NCI-H82 treated with DMSO at 0.1 percent for 48 hours (cell line): ENCODE measurements at regions not wholly inside any gene's neighbourhood (a gene's known extent, or its start where the extent isn't known, plus 50 kb on each side); places are given as distances from the start of the nearest gene placed in this dataset.

Experiments used
- DNase-seq: peaks from one replicate; lab custom pipeline; 2025; ENCODE audit not compliant: unreplicated experiment; lab: John Stamatoyannopoulos, UW

GRCh38 chr6:112701201-112701600 is 354.1 kb downstream of the RFPL4B start:
- DNase-seq = no peak

- no peak for DNase-seq
Measured at GRCh38 chr6:112710710-112711109, 363.6 kb downstream of the RFPL4B start.

- no peak for DNase-seq
Measured at GRCh38 chr6:112713402-112713801, 366.3 kb downstream of the RFPL4B start.

GRCh38 chr6:112717401-112717800 is 370.3 kb downstream of the RFPL4B start:
- DNase-seq = no peak

GRCh38 chr6:112717856-112718255 is 370.7 kb downstream of the RFPL4B start:
- no peak for DNase-seq

GRCh38 chr6:112725541-112726085 is 378.5 kb downstream of the RFPL4B start:
- no peak for DNase-seq

- no peak for DNase-seq
Measured at GRCh38 chr6:112735129-112735528, 388.0 kb downstream of the RFPL4B start.

- no peak for DNase-seq
Measured at GRCh38 chr6:112739766-112740165, 392.6 kb downstream of the RFPL4B start.

GRCh38 chr6:112743323-112743722 is 396.2 kb downstream of the RFPL4B start:
- no peak for DNase-seq

GRCh38 chr6:112744827-112745226 is 397.7 kb downstream of the RFPL4B start:
- DNase-seq = no peak

GRCh38 chr6:112745765-112746164 is 398.6 kb downstream of the RFPL4B start:
- DNase-seq = no peak

- DNase-seq = no peak
Measured at GRCh38 chr6:112749673-112750072, 402.5 kb downstream of the RFPL4B start.

GRCh38 chr6:112752305-112752704 is 405.2 kb downstream of the RFPL4B start:
- DNase-seq = no peak

- DNase-seq = no peak
Measured at GRCh38 chr6:112752791-112753190, 405.7 kb downstream of the RFPL4B start.

GRCh38 chr6:112760831-112761230 is 413.7 kb downstream of the RFPL4B start:
- no peak for DNase-seq

GRCh38 chr6:112761740-112762139 is 414.6 kb downstream of the RFPL4B start:
- no peak for DNase-seq

GRCh38 chr6:112764377-112764776 is 417.2 kb downstream of the RFPL4B start:
- no peak for DNase-seq

GRCh38 chr6:112770308-112770707 is 423.2 kb downstream of the RFPL4B start:
- DNase-seq = no peak

GRCh38 chr6:112773187-112773586 is 426.1 kb downstream of the RFPL4B start:
- no peak for DNase-seq

- no peak for DNase-seq
Measured at GRCh38 chr6:112774319-112774718, 427.2 kb downstream of the RFPL4B start.

- peak; percentile 59 for DNase-seq
Measured at GRCh38 chr6:112780498-112781096, 433.5 kb downstream of the RFPL4B start.

GRCh38 chr6:112781241-112781640 is 434.1 kb downstream of the RFPL4B start:
- no peak for DNase-seq

GRCh38 chr6:112785408-112785807 is 438.3 kb downstream of the RFPL4B start:
- no peak for DNase-seq
